Bronchial epithelial cell (primary cell): ENCODE measurements at regions not wholly inside any gene's neighbourhood (a gene's known extent, or its start where the extent isn't known, plus 50 kb on each side); places are given as distances from the start of the nearest gene placed in this dataset.

Experiments
- DNase-seq: peaks from one replicate; pipeline ENCODE4 v3.0.0-alpha.2; 2010; ENCODE audit warnings: low read depth
- FAIRE-seq: peaks from 2 replicates; lab custom pipeline; 2011; peaks lifted over from hg19 to GRCh38; lab: Jason Lieb, UNC
- H3K27me3 ChIP-seq: 2 replicates; pipeline ENCODE4 v1.5.1; 2011; ENCODE audit warnings: low read length; ENCODE audit not compliant: control insufficient read depth, insufficient read depth
- H3K36me3 ChIP-seq: 2 replicates; pipeline ENCODE4 v1.5.1; 2011; ENCODE audit warnings: low read length; ENCODE audit not compliant: control insufficient read depth, insufficient read depth
- H3K4me3 ChIP-seq: 2 replicates; pipeline ENCODE4 v1.5.1; 2011; ENCODE audit warnings: mild to moderate bottlenecking, low read depth, low read length, control low read depth
- CTCF ChIP-seq: IDR thresholded peaks from 2 replicates; pipeline ENCODE4 v1.5.1; 2011; ENCODE audit warnings: mild to moderate bottlenecking, moderate library complexity, low read length, control low read depth, inconsistent platforms; ENCODE audit not compliant: insufficient read depth, severe bottlenecking

DNA sequence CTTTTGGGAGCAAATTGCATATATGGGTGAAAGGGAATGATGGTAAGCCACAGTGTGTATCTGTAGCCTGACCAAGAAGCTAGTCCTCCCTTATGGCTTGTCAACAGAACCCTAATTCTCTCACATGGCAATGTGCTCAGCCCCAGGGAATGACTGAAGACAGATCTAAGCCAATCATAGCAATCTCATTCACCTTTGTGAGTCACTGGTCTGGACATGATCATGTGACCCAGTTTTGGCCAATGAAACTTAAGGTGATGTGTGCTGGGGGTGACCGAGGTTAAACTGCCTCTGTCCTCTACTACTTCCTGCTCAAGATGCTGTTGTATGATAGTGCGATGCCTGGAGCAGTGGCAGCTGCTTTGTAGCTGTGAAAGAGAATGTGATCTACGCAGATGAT lies 491.2 kb upstream of the HS6ST1 start:
- TF ChIP-seq CTCF: no peak
- FAIRE-seq (peak; percentile 58), DNase-seq (peak; percentile 35)
- H3K27me3 ChIP-seq: no peaks in the 10 kb centered on the region
- H3K36me3 ChIP-seq: no peaks in the 10 kb centered on the region
- H3K4me3 ChIP-seq: no peak overlapping the region

DNA sequence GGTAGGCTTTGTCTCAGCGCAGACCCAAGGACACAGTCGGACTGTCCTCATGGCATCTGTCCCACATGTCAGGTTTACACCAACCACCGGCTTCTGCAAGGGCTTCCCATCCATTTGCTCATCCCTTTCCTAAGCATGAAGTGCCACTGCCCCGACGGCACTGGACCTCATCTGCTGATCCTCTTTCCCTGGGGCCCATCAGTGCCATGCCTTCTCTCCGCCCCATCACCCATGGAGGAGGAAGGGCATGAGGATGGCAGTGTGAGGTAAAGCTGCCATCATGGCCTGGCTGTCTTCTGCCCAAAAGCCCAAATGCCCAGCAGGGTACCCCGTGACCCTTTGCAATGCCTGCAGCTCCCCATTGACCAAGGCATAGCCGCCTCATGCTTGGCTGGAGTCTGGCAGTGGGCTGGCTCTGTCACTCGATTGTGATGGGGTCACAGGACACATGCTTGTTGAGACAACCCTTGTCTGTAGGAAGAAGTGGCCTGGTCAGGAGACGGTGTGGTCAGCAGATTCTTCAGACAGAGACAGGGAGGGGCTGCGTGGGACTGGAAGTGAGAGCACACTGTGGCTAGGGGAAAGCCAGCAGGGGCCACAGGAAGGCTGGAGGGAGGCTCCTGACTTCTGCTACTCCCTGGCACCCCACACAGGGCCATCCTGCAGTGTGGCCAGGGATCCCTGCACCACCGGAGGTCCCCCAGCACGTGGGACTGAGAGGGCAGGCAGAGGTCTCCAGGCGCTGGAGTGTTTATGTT lies 493.7 kb upstream of the HS6ST1 start:
- no peak overlapping the region for H3K4me3 ChIP-seq
- TF ChIP-seq CTCF: no peak
- no peaks in the 10 kb centered on the region for H3K27me3 ChIP-seq
- no peak for DNase-seq
- no peaks in the 10 kb centered on the region for H3K36me3 ChIP-seq
- peak; percentile 7 for FAIRE-seq

GRCh38 chr2:128813352-128814034 lies 494.8 kb upstream of the HS6ST1 start:
- no peak overlapping the region for H3K4me3 ChIP-seq
- no peak for TF ChIP-seq CTCF
- FAIRE-seq (no peak), DNase-seq (no peak)
- H3K36me3 ChIP-seq: no peaks in the 10 kb centered on the region
- H3K27me3 ChIP-seq: no peaks in the 10 kb centered on the region

DNA sequence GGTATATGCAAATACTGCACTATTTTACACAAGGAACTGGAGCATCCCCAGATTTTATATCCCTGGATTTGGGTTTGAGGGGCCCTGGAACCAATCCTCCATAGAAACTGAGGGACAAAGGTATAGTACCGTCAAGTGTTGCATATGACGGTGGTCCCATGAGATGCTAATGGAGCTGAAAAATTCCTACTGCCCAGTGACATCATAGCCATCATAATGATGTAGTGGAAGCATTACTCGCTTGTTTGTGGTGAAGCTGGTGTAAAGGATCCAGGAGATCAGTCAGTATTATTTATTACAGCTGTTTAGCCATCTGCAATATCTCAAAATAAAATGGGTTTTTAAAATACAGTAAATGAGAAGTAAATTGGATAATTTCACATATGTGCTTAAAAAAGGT lies 496.6 kb upstream of the HS6ST1 start:
- Histone ChIP-seq H3K27me3 (no peaks in the 10 kb centered on the region), H3K4me3 (no peak overlapping the region), H3K36me3 (no peaks in the 10 kb centered on the region)
- no peak for FAIRE-seq
- no peak for DNase-seq
- no peak for TF ChIP-seq CTCF

DNA sequence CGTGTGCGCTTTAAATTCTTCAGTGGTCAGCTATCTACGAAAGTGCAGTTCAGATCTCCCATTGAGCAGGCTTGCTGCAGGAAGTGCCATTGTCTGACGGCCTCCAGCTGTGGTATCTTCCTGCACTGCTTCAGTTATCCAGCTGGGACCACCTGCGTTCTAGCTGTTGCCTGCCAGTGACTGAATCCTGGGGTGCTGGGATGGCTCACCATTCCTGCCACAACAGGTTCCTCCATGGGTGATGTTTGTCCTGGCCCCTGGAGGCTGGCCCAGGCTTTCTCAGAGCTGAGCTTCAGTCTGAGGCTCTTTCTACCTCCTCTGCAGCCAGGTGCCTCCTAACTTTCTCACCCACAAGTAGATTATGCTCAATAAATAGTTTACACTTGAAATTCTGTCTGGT lies 498.5 kb upstream of the HS6ST1 start:
- no peak for FAIRE-seq
- Histone ChIP-seq H3K4me3 (no peak overlapping the region), H3K27me3 (no peaks in the 10 kb centered on the region), H3K36me3 (no peaks in the 10 kb centered on the region)
- no peak for DNase-seq
- no peak for TF ChIP-seq CTCF
